H1 (cell line): ENCODE measurements at regions not wholly inside any gene's neighbourhood (a gene's known extent, or its start where the extent isn't known, plus 50 kb on each side); places are given as distances from the start of the nearest gene placed in this dataset.
"Not testable (repeated sequence)": the region's sequence is repeated elsewhere in the genome, so short reads cannot be mapped to it uniquely, and the experiment has no call there.

ENCODE experiments used
- CTCF ChIA-PET: fragments of 300-600 bp; sonication (Branson Sonifier 250); formaldehyde crosslinking; loops from one replicate; lab custom pipeline; 2021; ENCODE audit not compliant: partially characterized antibody; lab: Charles Lee
- POLR2A ChIA-PET: fragments of 300-600 bp; sonication (Branson Sonifier 250); formaldehyde crosslinking; loops from one replicate; lab custom pipeline; 2021; ENCODE audit warnings: inconsistent platforms; ENCODE audit not compliant: partially characterized antibody; lab: Charles Lee
- DNase-seq, 2 experiments: peaks; one replicate each; pipeline versions ENCODE4 v3.0.0 to v3.0.0-alpha.2; 2010 to 2022; ENCODE audit warnings: low spot score in 2 of 2, low read depth in 1 of 2, mixed read lengths in 1 of 2
- FAIRE-seq: peaks from 2 replicates; lab custom pipeline; 2011; peaks lifted over from hg19 to GRCh38; lab: Jason Lieb, UNC
- H2AFZ ChIP-seq: 2 replicates; pipeline ENCODE4 v1.8.1; 2012; ENCODE audit warnings: low read length, inconsistent platforms
- H2AK5ac ChIP-seq: 2 replicates; pipeline ENCODE4 v1.6.1; 2013; ENCODE audit warnings: low read depth, low read length
- H2BK120ac ChIP-seq: replicated peaks from 2 replicates; pipeline ENCODE3; 2013; ENCODE audit warnings: low read depth, low read length, inconsistent platforms
- H2BK12ac ChIP-seq: 2 replicates; pipeline ENCODE4 v1.6.1; 2013; ENCODE audit warnings: low read depth, low read length
- H2BK15ac ChIP-seq: 2 replicates; pipeline ENCODE4 v1.6.1; 2013; ENCODE audit warnings: low read length
- H2BK20ac ChIP-seq: 2 replicates; pipeline ENCODE4 v1.6.1; 2013; ENCODE audit warnings: low read length
- H2BK5ac ChIP-seq: 2 replicates; pipeline ENCODE4 v1.6.1; 2013; ENCODE audit warnings: low read depth, low read length
- H3K14ac ChIP-seq: 2 replicates; pipeline ENCODE4 v1.6.1; 2013; ENCODE audit warnings: inconsistent platforms; ENCODE audit not compliant: insufficient read length
- H3K18ac ChIP-seq: 2 replicates; pipeline ENCODE4 v1.6.1; 2013; ENCODE audit warnings: low read length; ENCODE audit errors: extremely low read depth
- H3K23ac ChIP-seq: 2 replicates; pipeline ENCODE4 v1.6.1; 2013; ENCODE audit warnings: inconsistent platforms; ENCODE audit not compliant: insufficient read length
- H3K23me2 ChIP-seq: 2 replicates; pipeline ENCODE4 v1.6.1; 2013; ENCODE audit warnings: low read depth, low read length
- H3K27ac ChIP-seq: 2 replicates; pipeline ENCODE4 v1.6.1; 2011; ENCODE audit warnings: low read depth, low read length, inconsistent platforms
- H3K27me3 ChIP-seq, 4 experiments: replicated peaks in 1 of 4; 1 replicate in 1 of 4; 2 replicates in 3 of 4; pipeline versions ENCODE4 v1.6.1 to v1.8.1; 2011 to 2013; ENCODE audit warnings: low read length in 3 of 4, mild to moderate bottlenecking in 3 of 4, inconsistent platforms in 2 of 4, mixed read lengths in 2 of 4, moderate library complexity in 1 of 4; ENCODE audit not compliant: control insufficient read depth in 3 of 4, insufficient read depth in 3 of 4; ENCODE audit errors: extremely low read depth in 1 of 4
- H3K36me3 ChIP-seq, 4 experiments: 2 replicates each; pipeline versions ENCODE4 v1.6.1 to v1.8.1; 2011 to 2013; ENCODE audit warnings: mild to moderate bottlenecking in 4 of 4, low read length in 3 of 4, moderate library complexity in 2 of 4, control low read depth in 1 of 4, inconsistent platforms in 1 of 4; ENCODE audit not compliant: insufficient read depth in 4 of 4, control insufficient read depth in 2 of 4
- H3K4ac ChIP-seq: replicated peaks from 2 replicates; pipeline ENCODE3; 2013; ENCODE audit warnings: low read length, low read depth, mixed read lengths, inconsistent platforms; ENCODE audit not compliant: insufficient read length
- H3K4me1 ChIP-seq, 4 experiments: replicated peaks in 1 of 4; 1 replicate in 1 of 4; 2 replicates in 3 of 4; pipeline versions ENCODE4 v1.6.1 to v1.8.1; 2011 to 2013; ENCODE audit warnings: low read length in 3 of 4, inconsistent platforms in 2 of 4, mixed read lengths in 1 of 4; ENCODE audit not compliant: insufficient read depth in 4 of 4, control insufficient read depth in 3 of 4
- H3K4me2 ChIP-seq, 2 experiments: 2 replicates each; pipeline versions ENCODE4 v1.6.1 to v1.8.1; 2011 to 2013; ENCODE audit warnings: low read depth in 2 of 2, low read length in 2 of 2, control low read depth in 1 of 2, inconsistent platforms in 1 of 2, mild to moderate bottlenecking in 1 of 2; ENCODE audit not compliant: insufficient read depth in 1 of 2
- H3K4me3 ChIP-seq, 4 experiments: fragments of 200-600, 300-600 bp in 1 of 4; sonication (generic), shearing (Covaris generic), sonication (Bioruptor Twin) in 1 of 4; 2 replicates each; pipeline versions ENCODE4 v1.5.1 to v1.8.1; 2011 to 2016; ENCODE audit warnings: low read length in 4 of 4, low read depth in 3 of 4, control low read depth in 2 of 4, inconsistent platforms in 2 of 4, mild to moderate bottlenecking in 2 of 4, mixed read lengths in 1 of 4, moderate library complexity in 1 of 4; ENCODE audit not compliant: insufficient read depth in 2 of 4; ENCODE audit errors: extremely low read depth in 1 of 4
- H3K56ac ChIP-seq: replicated peaks from 2 replicates; pipeline ENCODE3; 2013; ENCODE audit warnings: low read depth, mild to moderate bottlenecking, mixed read lengths, low read length, inconsistent platforms; ENCODE audit not compliant: insufficient read length
- H3K79me1 ChIP-seq: 2 replicates; pipeline ENCODE4 v1.6.1; 2013; ENCODE audit warnings: low read depth, low read length, control low read depth
- H3K79me2 ChIP-seq, 2 experiments: 2 replicates each; pipeline versions ENCODE4 v1.6.1 to v1.8.1; 2012 to 2013; ENCODE audit warnings: low read length in 2 of 2, mild to moderate bottlenecking in 2 of 2, inconsistent platforms in 1 of 2; ENCODE audit not compliant: insufficient read depth in 2 of 2, control insufficient read depth in 1 of 2
- H3K9ac ChIP-seq, 4 experiments: replicated peaks in 1 of 4; 1 replicate in 1 of 4; 2 replicates in 3 of 4; pipeline versions ENCODE4 v1.6.1 to v1.8.1; 2011 to 2013; ENCODE audit warnings: low read depth in 3 of 4, low read length in 3 of 4, control low read depth in 2 of 4, mild to moderate bottlenecking in 2 of 4, moderate library complexity in 2 of 4, inconsistent platforms in 1 of 4; ENCODE audit errors: extremely low read depth in 1 of 4
- H3K9me3 ChIP-seq, 2 experiments: 2 replicates each; pipeline versions ENCODE4 v1.6.1 to v1.8.1; 2012 to 2013; ENCODE audit warnings: mild to moderate bottlenecking in 2 of 2, moderate library complexity in 2 of 2, control low read depth in 1 of 2, inconsistent platforms in 1 of 2, low read depth in 1 of 2, low read length in 1 of 2, mixed read lengths in 1 of 2; ENCODE audit not compliant: insufficient read depth in 2 of 2
- H4K20me1 ChIP-seq, 2 experiments: replicated peaks in 1 of 2; 2 replicates each; pipeline versions ENCODE3 to v1.8.1; 2011 to 2013; ENCODE audit warnings: inconsistent platforms in 2 of 2, low read length in 2 of 2, mild to moderate bottlenecking in 1 of 2; ENCODE audit not compliant: insufficient read depth in 2 of 2, control insufficient read depth in 1 of 2
- H4K5ac ChIP-seq: 2 replicates; pipeline ENCODE4 v1.6.1; 2013; ENCODE audit warnings: low read length, low read depth, mixed read lengths, inconsistent platforms; ENCODE audit not compliant: insufficient read length
- H4K8ac ChIP-seq: 2 replicates; pipeline ENCODE4 v1.8.0; 2013; ENCODE audit warnings: mild to moderate bottlenecking, moderate library complexity, low read length, inconsistent platforms; ENCODE audit not compliant: insufficient read depth; ENCODE audit errors: extremely low read depth
- H4K91ac ChIP-seq: replicated peaks from 2 replicates; pipeline ENCODE3; 2013; ENCODE audit warnings: low read length, mixed read lengths, inconsistent platforms; ENCODE audit not compliant: insufficient read length
- ASH2L ChIP-seq: fragments of 200-600, 300-600 bp; sonication (generic); IDR thresholded peaks from one replicate; pipeline ENCODE4 v1.7.1; 2017; ENCODE audit warnings: low read length
- SP1 ChIP-seq: IDR thresholded peaks from 2 replicates; pipeline ENCODE4 v1.6.1; 2011; ENCODE audit warnings: low read depth, low read length
- TEAD4 ChIP-seq: IDR thresholded peaks from 2 replicates; pipeline ENCODE4 v1.6.1; 2012; ENCODE audit warnings: low read depth, low read length, inconsistent platforms, mixed read lengths
- WGBS, 2 experiments: shearing (Covaris generic) in 1 of 2; methylation state at CpG; one replicate each; pipeline versions ENCODE4 v1.1.6 to v1.1.7; 2013 to 2015; ENCODE audit warnings: low lambda C conversion rate in 2 of 2, mixed read lengths in 2 of 2, inconsistent platforms in 1 of 2, low coverage in 1 of 2, missing lambda C conversion rate in 1 of 2; ENCODE audit not compliant: insufficient replicate concordance in 2 of 2, insufficient coverage in 1 of 2, insufficient read length in 1 of 2; ENCODE audit errors: extremely low coverage in 1 of 2, missing lambda C conversion rate in 1 of 2; 5-methylcytosine and 5-hydroxymethylcytosine counted together

GRCh38 chrX:115983148-115983547 lies 187.4 kb upstream of the AGTR2 start:
- H3K4me1 ChIP-seq, H2AFZ ChIP-seq, H2BK5ac ChIP-seq, H2BK120ac ChIP-seq, H2BK15ac ChIP-seq, H3K9ac ChIP-seq, H4K20me1 ChIP-seq, H3K27me3 ChIP-seq, H4K8ac ChIP-seq, H3K79me2 ChIP-seq, H3K36me3 ChIP-seq, H3K4me2 ChIP-seq, H4K5ac ChIP-seq, H3K4ac ChIP-seq, H3K4me3 ChIP-seq, H3K79me1 ChIP-seq, H2BK12ac ChIP-seq, H3K23ac ChIP-seq, H3K14ac ChIP-seq, FAIRE-seq, H3K56ac ChIP-seq, H2BK20ac ChIP-seq, H2AK5ac ChIP-seq, H3K9me3 ChIP-seq, H3K18ac ChIP-seq, H3K27ac ChIP-seq, H4K91ac ChIP-seq, H3K23me2 ChIP-seq: not testable (repeated sequence)
- no CpG with 5 or more reads among the region's 1 CpG for WGBS, 2 experiments
- DNase-seq: peak in 1 of 2 experiments; percentile 13
- ChIA-PET CTCF (interaction anchor here (0.5 kb wide), 1 partner anchor 557 kb away, joined by 3 read pairs; no protein-coding TSS in a partner anchor), POLR2A (interaction anchor here (1.8 to 1.9 kb wide), 2 partner anchors 11 to 14 kb away, joined by 4 to 6 read pairs; no protein-coding TSS in a partner anchor)
- TF ChIP-seq ASH2L (peak; percentile 34), SP1 (peak; percentile 56; the same call in 1 of the 2 replicates), TEAD4 (peak; percentile 69)
